ENCODE measurements at regions not wholly inside any gene's neighbourhood (a gene's known extent, or its start where the extent isn't known, plus 50 kb on each side); places are given as distances from the start of the nearest gene placed in this dataset.

DNA sequence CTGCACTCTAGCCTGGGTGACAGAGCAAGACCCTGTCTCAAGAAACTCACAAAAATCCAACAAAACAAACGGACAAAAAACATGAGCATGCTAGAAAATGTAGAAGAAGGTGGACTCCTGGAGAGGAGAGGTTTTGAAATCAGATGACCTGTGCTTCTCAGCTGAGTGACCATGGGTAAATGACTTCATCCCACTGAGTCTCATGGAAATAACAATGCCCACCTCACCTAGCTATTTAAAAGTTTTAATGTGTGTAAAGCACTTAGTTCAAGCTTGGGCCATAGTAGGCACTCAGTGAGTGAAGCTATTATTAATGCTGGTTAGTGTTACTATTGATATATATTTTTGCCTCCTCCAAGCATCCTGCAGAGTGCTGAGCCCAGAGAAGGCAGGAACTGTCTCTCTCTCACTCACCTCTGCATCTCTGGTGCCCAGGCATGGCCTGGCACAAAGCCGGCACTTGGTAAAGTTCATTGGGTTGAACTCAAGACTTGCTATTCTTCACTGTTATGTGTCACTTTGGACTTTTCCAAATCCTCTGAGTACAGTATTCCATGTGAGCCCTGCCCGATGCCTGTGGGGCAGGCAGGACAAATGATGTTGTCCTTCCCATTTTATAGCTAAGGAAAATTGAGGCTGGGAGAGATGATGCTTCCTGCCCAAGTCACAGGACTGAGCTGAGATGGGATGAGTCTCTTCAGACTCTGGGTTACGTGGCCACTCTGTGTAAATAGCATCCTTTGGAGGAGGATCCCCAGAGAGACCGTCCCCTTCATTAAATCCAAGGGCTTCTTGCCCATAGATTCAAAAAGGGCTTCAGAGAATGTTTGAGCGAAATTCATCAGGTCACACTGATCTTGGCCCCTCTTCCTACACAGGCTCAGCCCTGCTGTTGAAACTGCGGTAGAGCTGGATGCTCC lies 81.4 kb upstream of the EMX2 start:
- TF ChIP-seq, protein P1, sequence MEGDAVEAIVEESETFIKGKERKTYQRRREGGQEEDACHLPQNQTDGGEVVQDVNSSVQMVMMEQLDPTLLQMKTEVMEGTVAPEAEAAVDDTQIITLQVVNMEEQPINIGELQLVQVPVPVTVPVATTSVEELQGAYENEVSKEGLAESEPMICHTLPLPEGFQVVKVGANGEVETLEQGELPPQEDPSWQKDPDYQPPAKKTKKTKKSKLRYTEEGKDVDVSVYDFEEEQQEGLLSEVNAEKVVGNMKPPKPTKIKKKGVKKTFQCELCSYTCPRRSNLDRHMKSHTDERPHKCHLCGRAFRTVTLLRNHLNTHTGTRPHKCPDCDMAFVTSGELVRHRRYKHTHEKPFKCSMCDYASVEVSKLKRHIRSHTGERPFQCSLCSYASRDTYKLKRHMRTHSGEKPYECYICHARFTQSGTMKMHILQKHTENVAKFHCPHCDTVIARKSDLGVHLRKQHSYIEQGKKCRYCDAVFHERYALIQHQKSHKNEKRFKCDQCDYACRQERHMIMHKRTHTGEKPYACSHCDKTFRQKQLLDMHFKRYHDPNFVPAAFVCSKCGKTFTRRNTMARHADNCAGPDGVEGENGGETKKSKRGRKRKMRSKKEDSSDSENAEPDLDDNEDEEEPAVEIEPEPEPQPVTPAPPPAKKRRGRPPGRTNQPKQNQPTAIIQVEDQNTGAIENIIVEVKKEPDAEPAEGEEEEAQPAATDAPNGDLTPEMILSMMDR (IDR thresholded peaks at IDR 0.05; ENCODE audit: partially characterized antibody, unreplicated experiment): no peak
- no peaks in the 10 kb centered on the region for H3K4me1 Mint-ChIP-seq (ENCODE audit: low read depth, unreplicated experiment)
- H3K27me3 Mint-ChIP-seq (ENCODE audit: unreplicated experiment): no peaks in the 10 kb centered on the region
- no peaks in the 10 kb centered on the region for H3K36me3 Mint-ChIP-seq (ENCODE audit: unreplicated experiment)
- no peak overlapping the region for H3K27ac Mint-ChIP-seq (ENCODE audit: unreplicated experiment)
- DNase-seq: no peak
- H3K9me3 Mint-ChIP-seq (ENCODE audit: unreplicated experiment): no peaks in the 10 kb centered on the region
- no peak overlapping the region for H3K4me3 Mint-ChIP-seq (ENCODE audit: unreplicated experiment)

DNA sequence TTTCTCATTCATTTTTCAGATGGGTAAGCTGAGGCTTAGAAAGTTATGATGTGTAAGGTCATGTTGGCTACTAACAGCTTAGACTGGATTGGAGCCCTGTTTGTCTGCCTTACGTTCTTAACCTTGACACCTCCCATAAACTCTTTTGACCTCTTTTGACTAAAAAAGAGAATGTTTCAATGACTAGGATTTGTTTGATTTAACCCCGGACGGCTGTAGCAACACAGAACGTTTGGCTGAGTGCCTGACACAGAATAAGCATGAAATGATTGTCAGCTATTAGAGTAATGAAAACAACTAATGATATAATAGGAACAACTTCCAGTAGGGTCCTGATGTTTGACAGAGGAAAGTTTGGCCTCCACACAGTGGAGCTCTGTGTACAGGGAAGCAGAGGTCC lies 83.3 kb upstream of the PDZD8 start:
- H3K27ac Mint-ChIP-seq (ENCODE audit: unreplicated experiment): no peak overlapping the region
- peaks cover under 1% of the 10 kb centered on the region for H3K36me3 Mint-ChIP-seq (ENCODE audit: unreplicated experiment)
- no peak for DNase-seq
- H3K4me1 Mint-ChIP-seq (ENCODE audit: low read depth, unreplicated experiment): no peaks in the 10 kb centered on the region
- H3K4me3 Mint-ChIP-seq (ENCODE audit: unreplicated experiment): no peak overlapping the region
- peaks cover under 1% of the 10 kb centered on the region for H3K9me3 Mint-ChIP-seq (ENCODE audit: unreplicated experiment)
- TF ChIP-seq, protein P1 (IDR thresholded peaks at IDR 0.05; ENCODE audit: partially characterized antibody, unreplicated experiment): no peak
- no peaks in the 10 kb centered on the region for H3K27me3 Mint-ChIP-seq (ENCODE audit: unreplicated experiment)

DNA sequence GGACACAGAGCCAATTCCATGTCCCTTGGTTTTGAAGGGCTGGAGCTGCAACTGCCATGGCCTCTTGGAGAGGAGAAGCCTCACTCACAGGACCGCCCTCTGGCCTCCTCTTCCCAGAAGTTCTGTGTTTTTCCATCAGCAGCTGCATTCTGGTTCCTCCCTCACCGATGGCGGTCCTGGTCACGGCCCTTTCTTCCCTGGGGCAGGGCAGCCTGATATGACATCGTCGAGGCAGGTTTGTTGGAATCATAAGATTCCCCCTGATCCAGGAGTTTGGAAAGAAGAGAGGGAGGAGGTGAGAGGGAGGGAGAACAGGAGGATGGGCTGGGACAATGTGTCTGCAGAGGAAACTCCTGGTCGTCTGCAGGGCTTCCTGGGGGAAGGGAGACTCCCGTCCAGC lies 82.7 kb upstream of the PDZD8 start:
- no peak for DNase-seq

DNA sequence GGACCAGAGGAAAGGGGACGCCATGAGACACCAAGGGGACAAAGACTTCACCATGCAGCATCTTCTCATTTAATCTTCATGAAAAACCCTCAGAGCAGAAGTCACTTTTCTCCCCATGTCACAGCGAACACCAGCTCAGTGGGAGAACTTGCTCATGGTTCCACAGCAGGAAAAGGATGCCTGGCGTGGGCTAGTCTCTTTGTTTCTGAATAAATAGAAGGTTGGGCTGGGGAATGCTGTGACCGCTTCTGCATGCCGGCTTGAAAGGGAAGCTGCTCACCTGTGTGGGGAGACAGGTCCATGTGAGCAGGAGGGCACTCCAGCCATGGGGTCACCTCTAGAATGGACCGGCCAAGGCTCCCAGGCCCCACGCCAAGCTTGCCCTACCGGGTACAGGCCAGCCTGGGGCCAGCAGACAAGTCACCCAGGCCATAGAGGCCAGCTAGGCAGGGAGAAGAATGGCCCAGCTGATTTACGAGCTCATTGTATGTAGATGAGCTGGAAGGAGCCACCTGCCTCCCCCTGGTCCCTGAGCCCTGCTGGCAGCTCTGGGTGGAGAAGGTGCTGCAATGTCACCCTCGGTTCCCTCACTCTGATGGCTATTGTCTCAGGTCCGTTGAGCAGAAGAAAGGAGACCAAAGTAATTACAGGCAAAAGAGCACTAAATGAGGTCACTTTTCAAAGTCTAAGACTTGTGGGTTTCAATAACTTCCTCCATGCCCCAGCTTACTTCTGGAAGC lies 82.0 kb upstream of the PDZD8 start:
- TF ChIP-seq, protein P1 (IDR thresholded peaks at IDR 0.05; ENCODE audit: partially characterized antibody, unreplicated experiment): no peak
- no peak for DNase-seq
- peaks cover 6% of the 10 kb centered on the region for H3K36me3 Mint-ChIP-seq (ENCODE audit: unreplicated experiment)
- H3K9me3 Mint-ChIP-seq (ENCODE audit: unreplicated experiment): peaks cover 5% of the 10 kb centered on the region
- H3K4me1 Mint-ChIP-seq (ENCODE audit: low read depth, unreplicated experiment): no peaks in the 10 kb centered on the region
- no peak overlapping the region for H3K4me3 Mint-ChIP-seq (ENCODE audit: unreplicated experiment)
- peaks cover 2% of the 10 kb centered on the region for H3K27me3 Mint-ChIP-seq (ENCODE audit: unreplicated experiment)
- H3K27ac Mint-ChIP-seq (ENCODE audit: unreplicated experiment): no peak overlapping the region

More for the DNA sequence above, 82.7 kb upstream of the PDZD8 start:
- Mint-ChIP-seq H3K4me3 (ENCODE audit: unreplicated experiment) (no peak overlapping the region), H3K36me3 (ENCODE audit: unreplicated experiment) (peaks cover 6% of the 10 kb centered on the region), H3K27me3 (ENCODE audit: unreplicated experiment) (peaks cover 2% of the 10 kb centered on the region), H3K27ac (ENCODE audit: unreplicated experiment) (no peak overlapping the region), H3K4me1 (ENCODE audit: low read depth, unreplicated experiment) (no peaks in the 10 kb centered on the region), H3K9me3 (ENCODE audit: unreplicated experiment) (peaks cover 5% of the 10 kb centered on the region)
- TF ChIP-seq, protein P1 (IDR thresholded peaks at IDR 0.05; ENCODE audit: partially characterized antibody, unreplicated experiment): no peak

Measured in glutamatergic neuron (in vitro differentiated cells).